Adrenal gland (tissue), 5 donors: ENCODE measurements at regions not wholly inside any gene's neighbourhood (a gene's known extent, or its start where the extent isn't known, plus 50 kb on each side); places are given as distances from the start of the nearest gene placed in this dataset.

Source experiments
- POLR2A ChIP-seq, 2 donors: fragments of 450-650 bp; IDR thresholded peaks; one replicate each; pipeline ENCODE4 v1.6.1; 2017; ENCODE audit warnings: antibody characterized with exemption in 2 of 2, mild to moderate bottlenecking in 2 of 2, moderate library complexity in 1 of 2
- TF ChIP-seq, protein P1 (sequence below), 6 experiments: fragments of 450-650 bp in 4 of 6; fragments of 200-600 bp in 2 of 6; sonication (generic) in 1 of 6; IDR thresholded peaks; 1 replicate in 5 of 6; 2 replicates in 1 of 6; pipeline versions ENCODE4 v1.5.1 to v1.8.0; 2016 to 2021; ENCODE audit warnings: antibody characterized with exemption in 6 of 6, mild to moderate bottlenecking in 2 of 6, moderate library complexity in 1 of 6
- donor health status: DM: no; HTN: no; CAD: no.

DNA sequence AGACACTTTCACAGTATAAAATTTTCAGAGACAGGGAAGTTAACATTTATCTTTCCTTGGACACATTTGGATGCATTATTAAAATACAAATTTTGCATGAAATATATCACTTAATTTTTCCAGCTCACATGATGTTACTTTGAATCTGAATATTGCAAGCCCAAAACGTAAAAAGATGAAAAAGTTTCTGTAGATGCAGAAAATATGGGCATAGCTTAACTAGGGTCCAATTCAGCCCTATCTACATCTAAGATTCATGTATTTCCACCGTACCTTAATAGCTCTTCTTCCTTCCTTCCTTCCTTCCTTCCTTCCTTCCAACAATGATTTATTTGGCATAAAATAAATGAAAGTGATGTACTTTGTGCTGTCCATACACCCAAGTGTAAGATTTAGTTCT, 1084.6 kb upstream of the TMEFF2 start:
- TF ChIP-seq POLR2A (IDR thresholded peaks at IDR 0.05): no peak
- TF ChIP-seq, protein P1, sequence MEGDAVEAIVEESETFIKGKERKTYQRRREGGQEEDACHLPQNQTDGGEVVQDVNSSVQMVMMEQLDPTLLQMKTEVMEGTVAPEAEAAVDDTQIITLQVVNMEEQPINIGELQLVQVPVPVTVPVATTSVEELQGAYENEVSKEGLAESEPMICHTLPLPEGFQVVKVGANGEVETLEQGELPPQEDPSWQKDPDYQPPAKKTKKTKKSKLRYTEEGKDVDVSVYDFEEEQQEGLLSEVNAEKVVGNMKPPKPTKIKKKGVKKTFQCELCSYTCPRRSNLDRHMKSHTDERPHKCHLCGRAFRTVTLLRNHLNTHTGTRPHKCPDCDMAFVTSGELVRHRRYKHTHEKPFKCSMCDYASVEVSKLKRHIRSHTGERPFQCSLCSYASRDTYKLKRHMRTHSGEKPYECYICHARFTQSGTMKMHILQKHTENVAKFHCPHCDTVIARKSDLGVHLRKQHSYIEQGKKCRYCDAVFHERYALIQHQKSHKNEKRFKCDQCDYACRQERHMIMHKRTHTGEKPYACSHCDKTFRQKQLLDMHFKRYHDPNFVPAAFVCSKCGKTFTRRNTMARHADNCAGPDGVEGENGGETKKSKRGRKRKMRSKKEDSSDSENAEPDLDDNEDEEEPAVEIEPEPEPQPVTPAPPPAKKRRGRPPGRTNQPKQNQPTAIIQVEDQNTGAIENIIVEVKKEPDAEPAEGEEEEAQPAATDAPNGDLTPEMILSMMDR (IDR thresholded peaks at IDR 0.05): no peak
